HS-5 (cell line): ENCODE measurements at regions not wholly inside any gene's neighbourhood (a gene's known extent, or its start where the extent isn't known, plus 50 kb on each side); places are given as distances from the start of the nearest gene placed in this dataset.
"Not testable (repeated sequence)": the region's sequence is repeated elsewhere in the genome, so short reads cannot be mapped to it uniquely, and the experiment has no call there.

Experiments
- DNase-seq: peaks from one replicate; pipeline ENCODE4 v3.0.0-alpha.2; 2012; ENCODE audit warnings: low read depth

DNA sequence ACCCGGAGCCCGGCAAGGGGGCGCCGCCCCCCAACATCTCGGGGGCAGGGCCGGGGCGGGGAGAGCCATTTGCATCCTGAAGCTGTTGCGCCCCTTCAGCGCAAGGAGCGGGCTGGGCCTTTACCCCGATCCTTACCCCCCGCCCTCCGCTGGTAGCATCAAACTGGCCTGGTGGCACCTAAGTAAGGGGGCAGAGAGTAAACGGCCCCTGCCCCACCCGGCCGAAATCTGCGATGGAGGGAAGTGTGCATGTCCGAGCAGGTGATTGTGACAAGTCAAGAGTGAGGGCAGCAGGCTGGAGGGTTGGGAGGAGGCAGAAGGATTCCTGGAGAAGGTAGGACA is 101.2 kb downstream of the ESM1 start:
- DNase-seq = no peak

DNA sequence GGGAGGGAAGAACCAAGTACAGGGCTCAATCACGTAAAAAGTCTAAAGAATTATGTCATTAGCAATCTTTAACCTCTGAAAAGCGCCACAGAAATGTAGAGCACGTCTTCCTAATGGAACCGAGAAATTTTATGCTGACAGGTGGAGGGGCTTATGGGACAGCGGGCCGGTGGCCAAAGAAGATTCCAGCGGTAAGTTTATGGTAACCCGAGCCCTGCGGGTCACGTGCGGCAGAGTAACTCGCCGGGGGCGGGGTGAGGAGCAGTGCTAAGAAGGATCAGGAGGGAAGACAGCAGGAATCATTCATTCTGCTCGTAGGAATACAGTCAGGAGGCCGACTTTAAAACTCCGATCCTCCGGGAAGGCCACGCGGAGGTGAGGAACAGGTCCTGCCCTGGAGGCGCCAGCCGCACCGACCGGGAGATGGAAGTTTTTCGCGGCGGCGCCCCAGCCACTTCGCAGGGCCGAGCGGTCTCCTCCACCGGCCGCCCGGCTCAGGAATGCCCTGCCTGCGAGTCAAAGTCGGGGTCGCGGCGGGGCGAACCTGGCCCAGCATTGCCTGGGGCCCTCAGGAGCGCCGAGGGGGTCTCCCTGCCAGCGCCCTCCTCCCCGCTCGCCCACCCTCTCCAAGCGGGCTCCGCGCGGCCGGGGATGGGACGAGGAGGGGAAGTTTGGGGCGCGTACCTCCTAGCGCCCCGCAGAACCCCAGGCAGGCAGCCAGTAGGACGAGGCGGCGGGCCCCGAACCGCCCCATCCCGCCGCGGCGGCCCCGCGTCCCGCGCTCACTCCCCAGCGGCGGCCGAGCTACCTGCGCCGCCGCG is 101.8 kb downstream of the ESM1 start:
- no peak for DNase-seq

- DNase-seq = no peak
These were observed 102.6 kb downstream of the ESM1 start for GRCh38 chr5:54882841-54883240.

DNA sequence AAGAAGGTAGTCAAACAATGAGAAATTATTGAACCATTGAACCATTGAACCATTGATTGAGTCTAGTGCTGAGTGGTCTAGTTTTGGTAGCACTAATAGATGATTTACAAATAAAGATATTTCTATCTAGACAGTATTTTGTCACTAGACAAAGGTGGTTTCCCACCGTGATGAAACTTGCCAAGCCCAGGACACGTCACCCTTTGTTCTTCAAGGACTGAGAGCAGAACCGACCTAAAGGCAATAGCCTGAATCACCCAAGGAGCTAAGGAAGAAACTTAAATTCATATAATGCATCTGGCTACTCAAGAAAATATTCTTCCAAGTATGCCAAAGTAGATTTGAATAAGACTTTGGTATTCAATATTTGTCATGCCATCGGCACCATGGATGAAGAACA is 103.3 kb downstream of the ESM1 start:
- DNase-seq = no peak

DNA sequence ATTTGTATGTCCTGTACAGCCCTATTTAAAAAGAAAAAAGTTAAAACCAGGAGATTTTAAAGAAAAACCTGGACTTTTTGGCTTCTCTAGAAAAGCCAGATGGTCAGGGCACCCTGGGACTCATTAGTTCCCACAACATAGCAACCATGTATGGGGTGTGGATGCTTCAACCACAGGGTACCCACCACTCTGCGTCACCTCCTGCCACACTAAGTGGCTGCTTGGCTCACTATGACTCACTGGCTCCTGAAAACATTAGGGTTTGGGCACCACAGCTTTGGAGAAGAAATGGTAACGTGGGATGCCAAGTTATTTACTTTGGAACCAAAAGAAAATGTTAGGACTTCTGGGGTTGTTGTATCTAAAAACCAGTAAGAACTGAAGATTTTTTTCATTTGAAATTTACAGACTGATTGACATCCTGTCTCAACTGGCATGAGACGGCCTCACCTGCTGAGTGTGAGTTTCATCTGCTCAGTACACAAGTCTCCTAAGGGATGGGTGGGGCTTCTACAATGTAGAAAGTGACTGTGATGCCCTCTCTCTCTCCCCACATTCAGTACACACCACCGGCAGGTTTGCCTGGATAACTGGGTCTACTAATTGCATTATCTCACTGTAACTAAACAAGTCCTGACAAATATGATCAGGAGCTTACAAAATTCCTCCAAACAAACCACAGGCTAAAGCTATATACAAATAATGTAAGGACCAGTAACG is 103.9 kb downstream of the ESM1 start:
- DNase-seq = no peak

DNA sequence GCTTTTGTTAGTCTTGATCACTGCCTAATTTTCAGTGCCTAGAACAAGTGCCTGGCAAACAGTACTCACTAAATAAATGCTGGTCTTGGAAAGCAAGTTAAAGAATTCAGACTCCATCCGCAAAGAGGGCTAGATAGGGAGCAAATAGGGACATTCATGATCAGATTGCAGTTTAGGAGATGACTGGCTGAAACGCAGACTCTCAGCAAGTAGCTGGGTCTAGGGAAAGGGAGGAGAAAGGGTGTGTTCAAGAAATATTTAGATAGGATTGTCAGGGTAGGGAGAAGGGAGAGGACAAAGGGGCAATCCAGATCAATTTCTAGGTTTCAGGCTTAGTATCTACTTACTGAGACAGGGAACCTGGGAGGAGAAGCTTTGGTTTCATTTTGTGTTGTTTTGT is 108.4 kb downstream of the ESM1 start:
- DNase-seq = no peak

GRCh38 chr5:54876556-54876955 is 108.8 kb downstream of the ESM1 start:
- no peak for DNase-seq

DNA sequence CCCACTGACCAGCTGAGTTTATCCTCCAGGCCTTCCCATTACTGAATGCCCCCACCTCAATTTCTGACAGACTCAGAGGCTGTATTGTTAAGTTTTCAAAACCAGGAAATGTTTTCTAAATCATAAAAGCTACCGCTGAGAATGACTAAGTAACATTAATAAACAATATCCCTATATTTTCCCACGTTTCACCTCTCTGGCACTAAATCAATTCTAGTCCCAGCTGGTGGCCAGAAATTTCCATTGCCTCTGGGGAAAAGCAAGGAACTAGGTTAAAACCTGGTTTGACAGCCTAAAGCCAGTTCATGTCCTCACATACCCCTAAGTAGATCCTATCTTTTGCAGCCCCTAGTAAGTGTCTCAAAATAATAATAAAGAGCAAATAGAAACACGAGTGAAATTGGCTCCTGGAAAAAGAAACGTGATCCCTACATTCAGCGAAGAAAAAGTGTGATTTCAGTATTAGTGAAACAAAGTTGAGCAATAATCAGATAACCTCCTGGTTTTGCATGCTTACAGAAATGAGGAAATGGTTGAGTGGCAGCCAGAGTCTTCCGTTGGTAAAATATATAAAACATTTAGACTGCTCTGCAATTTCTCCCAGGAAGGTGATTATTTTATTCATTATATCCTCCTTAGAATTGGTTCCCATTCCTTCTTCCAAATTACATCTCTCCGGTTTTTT is 110.9 kb downstream of the ESM1 start:
- DNase-seq = no peak

DNA sequence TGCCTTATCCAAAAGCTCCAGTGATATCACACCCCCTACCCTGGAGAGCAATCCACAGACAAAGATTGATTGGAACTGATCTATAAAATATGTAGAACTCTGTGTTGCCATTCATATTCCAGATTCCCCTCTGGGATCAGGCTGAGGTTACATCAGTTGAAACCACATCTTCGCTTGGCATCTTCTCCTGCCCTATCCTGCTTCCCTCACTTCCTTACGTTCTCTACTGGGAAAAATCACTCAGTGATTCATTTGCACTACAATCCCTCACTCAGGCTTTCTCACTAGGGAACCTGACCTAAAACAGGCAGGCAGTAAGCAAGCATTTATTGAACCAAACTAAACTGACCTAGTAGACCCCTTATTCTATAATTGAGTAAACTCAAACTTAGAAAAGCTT is 111.7 kb downstream of the ESM1 start:
- DNase-seq = no peak

DNA sequence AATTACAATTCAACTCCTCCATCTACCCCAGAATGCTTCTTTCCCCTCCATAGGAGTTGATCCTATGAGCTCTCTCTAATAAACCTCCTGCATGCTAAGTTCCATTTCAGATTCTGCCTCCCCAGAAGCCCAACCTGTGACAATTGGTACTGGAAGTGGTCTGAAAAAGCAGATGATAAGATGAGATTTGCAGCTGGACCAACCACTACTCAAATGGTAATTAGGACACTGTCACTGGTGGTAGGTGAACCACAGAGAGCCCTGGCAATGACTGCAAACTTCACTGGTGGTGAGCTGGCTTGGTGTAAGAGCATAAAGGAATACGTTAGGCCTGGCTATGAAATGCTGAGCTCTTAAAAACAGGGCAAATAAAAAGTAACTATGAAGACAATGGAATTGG is 112.6 kb downstream of the ESM1 start:
- no peak for DNase-seq

DNA sequence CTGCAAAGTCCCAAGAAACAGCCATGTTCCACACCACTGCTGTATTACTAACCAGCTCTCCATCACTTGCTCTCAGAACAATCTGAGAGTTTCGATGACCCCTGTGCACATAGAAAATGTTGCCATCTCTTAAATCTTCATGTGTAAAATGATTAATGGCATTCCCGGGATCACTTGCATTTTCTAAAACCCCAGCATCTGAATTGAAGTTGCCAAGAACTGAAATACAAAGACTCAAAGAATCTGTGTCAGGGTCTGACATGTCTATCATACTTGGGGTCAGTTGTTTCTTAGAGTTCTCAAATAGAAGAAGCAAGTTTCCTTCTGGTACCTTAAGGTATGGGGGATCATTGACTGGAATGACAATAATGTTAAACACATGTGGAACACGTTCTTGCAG is 115.1 kb downstream of the ESM1 start:
- DNase-seq = no peak

GRCh38 chr5:54869691-54870090 is 115.7 kb downstream of the ESM1 start:
- no peak for DNase-seq

DNA sequence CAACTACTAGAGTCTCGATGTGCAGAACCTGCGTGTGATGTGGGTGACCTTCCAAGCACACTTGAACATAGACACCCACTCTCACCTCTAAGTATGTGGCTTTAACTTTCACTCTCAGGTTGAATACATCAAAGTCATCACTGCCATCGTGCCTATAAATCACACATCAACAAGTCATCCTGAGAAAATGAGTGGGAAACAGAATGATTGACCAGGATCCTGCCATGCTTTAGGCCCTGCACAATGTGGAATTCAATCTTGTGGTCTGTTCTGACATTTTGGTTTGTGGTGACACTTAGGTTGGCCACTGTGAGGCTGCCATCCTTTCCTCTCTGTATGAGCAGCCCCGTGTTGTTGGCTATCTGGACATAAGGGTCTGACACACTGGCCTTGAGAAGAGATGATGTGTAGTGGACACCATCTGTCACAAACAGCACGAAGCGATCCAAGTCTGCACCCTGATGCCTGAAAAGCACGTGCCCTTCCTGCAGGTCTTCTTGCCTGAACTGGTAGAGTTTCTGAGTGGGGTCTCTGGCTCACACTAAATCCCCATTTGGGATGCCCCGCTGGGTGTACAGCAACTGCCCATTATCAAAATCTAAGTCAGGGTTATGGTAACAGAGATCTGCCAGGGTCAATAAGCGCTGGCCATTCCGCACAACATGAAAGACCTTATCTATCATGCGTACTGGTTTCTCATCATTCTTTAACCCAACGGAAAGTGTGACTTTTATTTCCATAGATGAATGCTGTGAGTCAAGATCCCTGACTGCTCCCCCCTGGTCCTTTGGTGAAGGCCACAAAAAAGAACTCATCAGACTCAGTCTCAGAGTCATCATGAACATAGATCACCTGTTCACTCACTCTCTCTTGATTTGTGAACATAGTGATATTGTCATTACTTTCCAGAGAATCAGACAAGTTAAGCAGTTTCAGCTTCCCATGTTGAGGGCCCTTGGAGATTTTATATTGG is 116.6 kb downstream of the ESM1 start:
- DNase-seq = no peak

DNA sequence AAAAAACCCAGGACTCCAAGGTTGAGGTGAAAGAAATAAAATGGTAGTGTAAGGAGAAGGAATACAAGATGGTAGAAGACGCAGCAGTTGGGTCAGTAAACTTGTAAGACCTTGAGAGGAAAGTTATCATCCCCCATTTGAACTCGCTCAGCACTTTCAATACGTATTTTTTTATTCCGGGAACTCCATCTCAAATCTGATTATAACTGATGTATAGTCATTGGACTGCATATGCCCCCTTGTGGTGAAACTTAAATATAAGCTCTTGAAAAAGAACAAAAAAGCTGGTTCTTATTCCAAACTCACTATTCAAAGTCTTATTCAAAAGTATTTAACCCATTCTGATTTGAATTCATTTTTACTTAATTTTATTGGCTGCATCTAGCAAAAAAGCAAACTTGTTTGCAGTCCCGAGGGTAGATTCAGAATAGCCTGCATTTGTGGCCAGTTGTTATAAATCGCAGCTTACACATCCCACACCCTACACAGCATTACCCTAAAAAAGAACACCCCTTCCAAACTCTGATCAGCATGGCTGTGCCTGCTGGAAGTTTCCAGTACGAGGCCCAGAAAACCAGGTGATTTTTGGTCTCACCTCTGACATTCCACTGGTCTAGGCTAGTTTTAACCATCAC is 118.0 kb downstream of the ESM1 start:
- no peak for DNase-seq

- DNase-seq = not testable (repeated sequence)
These were observed 120.4 kb downstream of the ESM1 start for GRCh38 chr5:54864911-54865515.

- no peak for DNase-seq
These were observed 123.4 kb downstream of the ESM1 start for GRCh38 chr5:54862036-54862435.

DNA sequence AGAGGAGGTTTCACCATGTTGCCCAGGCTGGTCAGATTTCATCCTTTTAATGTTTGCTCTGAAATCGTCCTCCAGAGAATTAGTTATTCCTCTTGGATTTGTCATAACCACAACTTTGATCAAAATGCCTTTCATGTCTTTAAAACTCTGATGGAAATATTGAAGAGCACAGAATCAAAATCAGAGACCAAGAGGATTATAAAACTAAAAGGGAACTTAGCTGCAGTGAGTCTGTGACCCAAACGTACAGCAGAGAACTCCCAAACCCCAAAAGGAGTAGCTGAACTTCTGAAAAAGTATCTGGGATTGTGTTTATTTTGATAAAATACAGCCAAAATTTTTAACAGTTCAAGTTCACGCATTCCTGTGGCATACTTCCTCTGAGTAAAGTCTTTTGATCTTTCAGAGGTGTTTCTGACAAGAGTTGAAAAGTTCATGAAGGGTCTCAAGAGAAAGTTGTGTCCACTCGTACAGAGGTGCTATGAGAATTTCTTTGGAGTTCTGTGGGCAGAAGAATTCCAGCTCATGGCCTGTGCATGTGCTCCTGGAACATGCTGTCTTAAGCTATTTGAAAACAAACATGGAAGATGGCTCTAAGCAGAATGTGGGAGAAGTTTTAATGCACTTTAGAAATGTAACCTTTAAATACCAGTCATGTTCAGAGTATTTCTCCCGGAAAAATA is 124.0 kb downstream of the ESM1 start:
- DNase-seq = no peak

DNA sequence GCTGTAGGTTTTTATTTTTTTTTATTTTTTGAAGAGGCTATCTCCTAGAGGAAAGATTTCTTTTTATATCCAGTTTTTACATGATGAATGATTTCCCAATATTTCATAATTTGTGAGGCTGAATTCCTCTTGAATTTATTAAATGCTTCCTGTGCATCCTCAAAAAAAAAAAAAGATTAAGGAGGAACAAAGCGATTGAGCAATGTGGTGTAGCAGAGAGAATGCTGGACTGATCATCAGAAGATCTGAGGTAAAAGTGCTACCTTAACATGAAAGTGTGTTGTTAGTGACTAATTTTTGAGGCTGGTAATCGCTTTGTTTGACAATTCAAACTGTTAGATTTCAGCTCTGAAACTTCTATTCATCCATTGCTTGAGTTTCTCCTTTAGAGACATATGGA is 125.1 kb downstream of the ESM1 start:
- DNase-seq = no peak

DNA sequence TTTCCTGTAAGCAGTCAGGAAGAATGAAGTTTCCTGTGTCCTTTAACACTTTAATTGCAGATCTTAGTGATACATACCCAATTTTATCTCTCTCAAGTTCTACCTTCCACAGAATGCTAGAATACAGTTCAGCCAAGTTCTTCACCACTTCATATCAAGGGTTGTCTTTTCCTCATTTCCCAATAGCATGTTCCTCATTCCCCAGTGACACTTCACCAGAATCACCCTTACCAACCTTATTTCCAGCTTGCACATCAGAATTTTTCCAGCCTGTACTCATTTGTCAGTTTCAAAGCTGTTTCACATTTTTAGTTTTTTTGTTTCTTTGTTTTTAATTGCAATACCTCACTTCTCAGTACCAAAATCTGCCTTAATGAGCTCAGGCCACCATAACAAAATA is 126.1 kb downstream of the ESM1 start:
- no peak for DNase-seq

DNA sequence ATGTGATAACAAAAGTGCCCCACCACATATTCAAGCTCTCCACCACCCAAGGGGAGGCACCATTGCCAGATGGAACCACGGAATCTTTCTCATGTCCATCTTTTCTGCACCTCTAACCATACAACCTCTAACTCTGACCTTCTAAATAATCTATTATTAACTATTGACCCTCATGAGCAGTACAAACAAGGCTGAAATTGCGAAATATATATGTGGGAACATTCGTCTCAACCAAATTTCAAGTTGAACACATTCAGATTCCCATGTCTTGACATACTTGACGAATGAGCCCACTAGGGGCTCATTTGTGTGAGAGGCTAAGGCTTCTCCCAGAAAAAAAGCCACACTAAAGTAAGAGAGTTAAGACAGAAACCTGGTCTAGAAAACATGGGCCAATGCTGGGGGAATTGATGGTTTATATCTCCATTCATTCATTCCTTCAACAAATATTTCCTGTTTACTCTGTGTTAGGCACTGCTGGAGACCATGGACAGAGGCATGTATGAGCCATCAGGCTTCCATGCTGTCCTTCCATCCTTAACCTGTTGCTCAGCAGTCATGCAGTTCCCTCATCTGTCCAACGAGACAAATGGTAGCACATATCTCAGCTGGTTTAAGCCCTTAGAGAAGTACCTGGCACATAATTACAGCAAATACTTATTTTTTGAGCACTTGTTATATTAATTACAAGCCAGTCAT is 130.4 kb downstream of the ESM1 start:
- DNase-seq = no peak
